Lung (tissue), 11 donors: ENCODE measurements at regions not wholly inside any gene's neighbourhood (a gene's known extent, or its start where the extent isn't known, plus 50 kb on each side); places are given as distances from the start of the nearest gene placed in this dataset.

Experiments
- ATAC-seq: fragments of 200-7000 bp; cut with Tn5 transposase; one replicate; pipeline ENCODE4 v1.9.1; 2020; ENCODE audit warnings: moderate number of reproducible peaks; ENCODE audit not compliant: insufficient read depth, low FRiP score
- DNase-seq, 3 donors: peaks; one replicate each; pipeline ENCODE4 v3.0.0-alpha.2; 2013 to 2017
- H3K27ac ChIP-seq, 2 donors: one replicate each; pipeline ENCODE4 v1.5.1; 2013; ENCODE audit warnings: mild to moderate bottlenecking in 2 of 2, moderate library complexity in 2 of 2, control low read depth in 1 of 2, inconsistent platforms in 1 of 2, low read depth in 1 of 2, low read length in 1 of 2
- H3K27me3 ChIP-seq, 3 donors: one replicate each; pipeline ENCODE4 v1.5.1; 2013; ENCODE audit warnings: low read length in 2 of 3; ENCODE audit not compliant: control insufficient read depth in 3 of 3, insufficient read depth in 3 of 3
- H3K36me3 ChIP-seq, 4 donors: one replicate each; pipeline ENCODE4 v1.5.1; 2013; ENCODE audit warnings: low read length in 4 of 4, mild to moderate bottlenecking in 1 of 4, moderate library complexity in 1 of 4; ENCODE audit not compliant: control insufficient read depth in 4 of 4, insufficient read depth in 4 of 4
- H3K4me1 ChIP-seq, 5 donors: one replicate each; pipeline ENCODE4 v1.5.1; 2013; ENCODE audit warnings: low read length in 5 of 5, mild to moderate bottlenecking in 2 of 5, moderate library complexity in 1 of 5; ENCODE audit not compliant: control insufficient read depth in 5 of 5, insufficient read depth in 5 of 5
- H3K4me3 ChIP-seq: one replicate; pipeline ENCODE4 v1.5.1; 2013; ENCODE audit warnings: mild to moderate bottlenecking, control low read depth, moderate library complexity
- H3K9ac ChIP-seq, 2 donors: one replicate each; pipeline ENCODE4 v1.5.1; 2013; ENCODE audit warnings: low read length in 2 of 2, control low read depth in 1 of 2; ENCODE audit not compliant: insufficient read depth in 1 of 2
- H3K9me3 ChIP-seq, 4 donors: one replicate each; pipeline ENCODE4 v1.5.1; 2013; ENCODE audit warnings: low read length in 3 of 4, mild to moderate bottlenecking in 1 of 4, moderate library complexity in 1 of 4; ENCODE audit not compliant: control insufficient read depth in 4 of 4, insufficient read depth in 3 of 4
- CTCF ChIP-seq: IDR thresholded peaks from 2 replicates; pipeline ENCODE4 v1.5.1; 2012; ENCODE audit warnings: mild to moderate bottlenecking; ENCODE audit errors: control extremely low read depth, extremely low read depth
- WGBS, 2 donors: extraction: QIAGEN DNeasy Blood & Tissue Kit; methylation state at CpG; one replicate each; pipeline ENCODE4 v1.1.7; 2013; 5-methylcytosine and 5-hydroxymethylcytosine counted together
- donor health status: control.
- donor health status: control.
- donor health status: Bipolar disorder and iron deficiency.
- donor health status: healthy.
- donor health status: DM: yes; HTN: yes; CAD: no.

GRCh38 chr5:110250355-110250754, 476.1 kb downstream of the TMEM232 start:
- WGBS, 2 donors = 87 to 94% methylated on average over 1 of the region's 1 CpG
- no peak for ATAC-seq

GRCh38 chr5:110250755-110251154, 475.7 kb downstream of the TMEM232 start:
- Histone ChIP-seq H3K9me3 (no peaks in the 10 kb centered on the region), H3K27ac (no peak overlapping the region), H3K36me3 (no peaks in the 10 kb centered on the region), H3K9ac (no peak overlapping the region), H3K27me3 (no peaks in the 10 kb centered on the region), H3K4me3 (no peak overlapping the region), H3K4me1 (peaks cover 0 to 1% (median 0%) of the 10 kb centered on the region in 5 donors)
- no peak for DNase-seq
- TF ChIP-seq CTCF = no peak
- ATAC-seq = no peak

More at GRCh38 chr5:110250355-110250754, 476.1 kb downstream of the TMEM232 start:
- peaks cover 0 to 1% (median 0%) of the 10 kb centered on the region in 5 donors for H3K4me1 ChIP-seq
- H3K27ac ChIP-seq = no peak overlapping the region
- H3K27me3 ChIP-seq = no peaks in the 10 kb centered on the region
- no peak overlapping the region for H3K4me3 ChIP-seq
- no peak for TF ChIP-seq CTCF
- H3K9ac ChIP-seq = no peak overlapping the region
- no peak for DNase-seq
- H3K9me3 ChIP-seq = no peaks in the 10 kb centered on the region
- no peaks in the 10 kb centered on the region for H3K36me3 ChIP-seq

DNA sequence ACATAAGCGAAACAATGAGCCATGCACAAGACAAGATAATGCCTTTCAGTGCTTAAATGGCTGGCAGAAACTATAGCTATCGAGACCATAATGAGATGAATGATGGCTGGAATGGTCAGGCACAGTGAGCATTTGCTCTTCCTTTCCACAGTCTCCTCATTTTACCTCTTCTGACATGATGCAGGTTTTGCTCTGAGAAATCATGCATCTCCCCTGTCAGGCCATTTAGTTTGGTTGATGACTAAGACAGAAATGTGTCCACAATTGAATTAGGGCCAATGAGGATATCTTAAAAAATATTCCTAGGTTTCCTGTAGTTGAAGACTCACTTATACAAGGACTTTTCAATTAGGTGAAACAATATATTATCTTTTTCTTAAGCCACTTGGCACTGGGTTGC, 475.1 kb downstream of the TMEM232 start:
- Histone ChIP-seq H3K27ac (no peak overlapping the region), H3K4me1 (peaks cover 0 to 1% (median 0%) of the 10 kb centered on the region in 5 donors), H3K4me3 (no peak overlapping the region), H3K9me3 (no peaks in the 10 kb centered on the region), H3K27me3 (no peaks in the 10 kb centered on the region), H3K36me3 (no peaks in the 10 kb centered on the region), H3K9ac (no peak overlapping the region)
- 77 to 87% methylated on average over 2 of the region's 2 CpGs for WGBS, 2 donors
- ATAC-seq (no peak), DNase-seq (no peak)
- no peak for TF ChIP-seq CTCF

DNA sequence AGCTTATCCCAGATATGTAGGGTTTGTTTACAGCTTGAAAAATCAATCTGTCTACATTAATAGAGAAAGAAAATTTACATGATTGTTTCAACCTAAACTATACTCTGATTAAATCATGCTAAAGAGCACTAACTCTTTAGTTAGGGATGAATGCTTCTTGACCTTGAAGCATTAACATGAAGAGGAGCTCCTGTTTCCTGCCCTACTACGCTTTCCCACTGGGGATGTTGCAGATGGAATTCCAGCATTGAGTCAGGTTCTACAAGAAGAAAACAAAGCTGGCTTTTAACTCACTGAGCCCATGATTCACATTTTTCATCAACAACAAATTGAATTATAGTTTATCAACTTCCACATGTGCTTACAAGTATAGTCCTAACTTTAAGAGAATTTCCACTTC, 471.3 kb downstream of the TMEM232 start:
- Histone ChIP-seq H3K9me3 (no peaks in the 10 kb centered on the region), H3K27ac (no peak overlapping the region), H3K9ac (no peak overlapping the region), H3K36me3 (no peaks in the 10 kb centered on the region), H3K4me1 (peaks cover 0 to 1% (median 0%) of the 10 kb centered on the region in 5 donors), H3K27me3 (no peaks in the 10 kb centered on the region), H3K4me3 (no peak overlapping the region)
- DNase-seq (no peak), ATAC-seq (no peak)
- no peak for TF ChIP-seq CTCF
- WGBS, 2 donors = 78 to 84% methylated on average over 1 of the region's 1 CpG
